ENCODE measurements at regions not wholly inside any gene's neighbourhood (a gene's known extent, or its start where the extent isn't known, plus 50 kb on each side); places are given as distances from the start of the nearest gene placed in this dataset.

DNA sequence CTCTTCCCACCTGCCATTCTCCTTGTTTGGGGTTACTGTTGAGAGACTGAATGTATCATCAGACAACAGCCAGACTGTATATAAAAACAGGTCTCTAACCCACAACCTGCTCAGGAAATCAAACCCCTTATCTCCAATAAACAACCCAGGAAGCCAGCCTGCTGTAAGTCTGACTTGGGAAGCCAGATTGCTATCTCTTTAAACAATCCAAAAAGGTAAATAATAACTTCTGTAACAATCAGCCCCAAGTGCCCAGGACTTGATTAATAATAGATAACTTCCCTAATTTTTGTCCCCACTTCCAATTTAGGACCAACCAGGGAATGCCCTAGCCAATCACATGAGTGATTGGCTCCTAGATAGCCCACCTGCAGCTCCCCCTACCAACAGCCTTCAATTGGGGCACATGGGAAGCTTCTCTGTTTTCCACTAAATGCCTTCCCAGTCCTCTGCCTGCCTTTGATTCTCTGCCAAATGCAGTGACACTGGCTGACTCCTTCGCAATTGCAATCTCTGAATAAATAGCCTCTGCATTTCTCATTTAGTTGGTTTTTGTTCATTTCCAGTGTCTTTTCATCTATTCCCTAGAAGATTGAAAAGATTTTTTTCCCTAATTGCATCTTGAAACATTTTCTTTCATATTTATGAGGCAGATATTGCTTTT is 117.1 kb upstream of the TAB2 start:
- TF ChIP-seq, protein P1, sequence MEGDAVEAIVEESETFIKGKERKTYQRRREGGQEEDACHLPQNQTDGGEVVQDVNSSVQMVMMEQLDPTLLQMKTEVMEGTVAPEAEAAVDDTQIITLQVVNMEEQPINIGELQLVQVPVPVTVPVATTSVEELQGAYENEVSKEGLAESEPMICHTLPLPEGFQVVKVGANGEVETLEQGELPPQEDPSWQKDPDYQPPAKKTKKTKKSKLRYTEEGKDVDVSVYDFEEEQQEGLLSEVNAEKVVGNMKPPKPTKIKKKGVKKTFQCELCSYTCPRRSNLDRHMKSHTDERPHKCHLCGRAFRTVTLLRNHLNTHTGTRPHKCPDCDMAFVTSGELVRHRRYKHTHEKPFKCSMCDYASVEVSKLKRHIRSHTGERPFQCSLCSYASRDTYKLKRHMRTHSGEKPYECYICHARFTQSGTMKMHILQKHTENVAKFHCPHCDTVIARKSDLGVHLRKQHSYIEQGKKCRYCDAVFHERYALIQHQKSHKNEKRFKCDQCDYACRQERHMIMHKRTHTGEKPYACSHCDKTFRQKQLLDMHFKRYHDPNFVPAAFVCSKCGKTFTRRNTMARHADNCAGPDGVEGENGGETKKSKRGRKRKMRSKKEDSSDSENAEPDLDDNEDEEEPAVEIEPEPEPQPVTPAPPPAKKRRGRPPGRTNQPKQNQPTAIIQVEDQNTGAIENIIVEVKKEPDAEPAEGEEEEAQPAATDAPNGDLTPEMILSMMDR (IDR thresholded peaks at IDR 0.05; ENCODE audit: unreplicated experiment in 3 of 3), result no peak

GRCh38 chr6:149201068-149201655 is 116.3 kb upstream of the TAB2 start:
- Mint-ChIP-seq H3K36me3 (ENCODE audit: low read depth) (peaks cover 3% of the 10 kb centered on the region), H3K4me3 (no peak overlapping the region), H3K9me3 (peaks cover 24% of the 10 kb centered on the region), H3K4me1 (peaks cover 23% of the 10 kb centered on the region), H3K27ac (peak overlapping the region; percentile 68 to 79 (median 70)), H3K27me3 (ENCODE audit: low read depth) (no peaks in the 10 kb centered on the region)
- TF ChIP-seq, protein P1 (IDR thresholded peaks at IDR 0.05; ENCODE audit: unreplicated experiment in 3 of 3), result no peak

More for the DNA sequence above, 117.1 kb upstream of the TAB2 start:
- Mint-ChIP-seq H3K27me3 (ENCODE audit: low read depth) (no peaks in the 10 kb centered on the region), H3K27ac (peak overlapping the region in 1 of 3 experiments; percentile 68), H3K36me3 (ENCODE audit: low read depth) (peaks cover 3% of the 10 kb centered on the region), H3K4me3 (no peak overlapping the region), H3K4me1 (peaks cover 23% of the 10 kb centered on the region), H3K9me3 (peaks cover 24% of the 10 kb centered on the region)

GRCh38 chr6:149202100-149202499 is 115.4 kb upstream of the TAB2 start:
- Mint-ChIP-seq H3K4me3 (no peak overlapping the region), H3K9me3 (peaks cover 17% of the 10 kb centered on the region), H3K4me1 (peaks cover 23% of the 10 kb centered on the region), H3K36me3 (ENCODE audit: low read depth) (no peaks in the 10 kb centered on the region), H3K27ac (peak overlapping the region in 1 of 3 experiments; percentile 87), H3K27me3 (ENCODE audit: low read depth) (no peaks in the 10 kb centered on the region)
- TF ChIP-seq, protein P1 (IDR thresholded peaks at IDR 0.05; ENCODE audit: unreplicated experiment in 3 of 3), result no peak

DNA sequence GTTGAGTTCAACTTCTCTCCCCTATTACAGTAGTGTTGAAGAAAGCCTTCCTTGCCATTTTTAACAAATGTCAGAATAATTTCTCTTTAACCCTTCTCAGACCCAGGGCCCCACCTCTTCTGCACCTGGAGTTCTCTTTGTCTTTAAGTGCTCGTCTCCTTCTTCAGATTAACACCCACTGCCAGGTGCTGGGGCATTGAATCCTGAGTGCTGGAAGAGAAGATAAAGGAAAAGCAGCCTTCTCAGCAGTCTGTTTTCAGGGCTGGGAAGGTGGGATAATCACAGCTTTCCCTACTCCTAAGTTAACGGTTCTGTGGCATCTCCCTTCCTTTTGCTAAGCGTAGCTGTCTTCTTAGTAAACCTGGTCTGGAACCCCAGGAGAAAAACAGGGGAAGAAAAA is 114.6 kb upstream of the TAB2 start:
- no peaks in the 10 kb centered on the region for H3K36me3 Mint-ChIP-seq (ENCODE audit: low read depth)
- peaks cover 13% of the 10 kb centered on the region for H3K9me3 Mint-ChIP-seq
- TF ChIP-seq, protein P1 (IDR thresholded peaks at IDR 0.05; ENCODE audit: unreplicated experiment in 3 of 3), result no peak
- H3K4me1 Mint-ChIP-seq, result peaks cover 27% of the 10 kb centered on the region
- no peak overlapping the region for H3K4me3 Mint-ChIP-seq
- H3K27ac Mint-ChIP-seq, result peak overlapping the region in 2 of 3 experiments; percentile 69 to 87
- H3K27me3 Mint-ChIP-seq (ENCODE audit: low read depth), result peaks cover 3% of the 10 kb centered on the region

- H3K27me3 Mint-ChIP-seq (ENCODE audit: low read depth), result peaks cover 3% of the 10 kb centered on the region
- H3K4me1 Mint-ChIP-seq, result peaks cover 33% of the 10 kb centered on the region
- H3K27ac Mint-ChIP-seq, result peak overlapping the region in 2 of 3 experiments; percentile 69 to 87
- peaks cover 9% of the 10 kb centered on the region for H3K9me3 Mint-ChIP-seq
- no peak overlapping the region for H3K4me3 Mint-ChIP-seq
- TF ChIP-seq, protein P1 (IDR thresholded peaks at IDR 0.05; ENCODE audit: unreplicated experiment in 3 of 3), result no peak
- no peaks in the 10 kb centered on the region for H3K36me3 Mint-ChIP-seq (ENCODE audit: low read depth)
These were observed 114.0 kb upstream of the TAB2 start for GRCh38 chr6:149203509-149203908.
